Hepatocyte (in vitro differentiated cells): ENCODE measurements at regions not wholly inside any gene's neighbourhood (a gene's known extent, or its start where the extent isn't known, plus 50 kb on each side); places are given as distances from the start of the nearest gene placed in this dataset.

ENCODE experiments used
- EZH2phosphoT487 ChIP-seq: fragments of 200-600 bp; sonication (generic); IDR thresholded peaks from one replicate; pipeline ENCODE4 v1.6.1; 2018; ENCODE audit warnings: antibody characterized with exemption, mild to moderate bottlenecking, low read depth, moderate library complexity; ENCODE audit not compliant: unreplicated experiment, severe bottlenecking
- TF ChIP-seq, protein P1 (sequence below): fragments of 200-600 bp; sonication (generic); IDR thresholded peaks from 2 replicates; pipeline ENCODE4 v1.5.1; 2016; ENCODE audit warnings: antibody characterized with exemption, mild to moderate bottlenecking; ENCODE audit not compliant: poor library complexity

- TF ChIP-seq, protein P1, sequence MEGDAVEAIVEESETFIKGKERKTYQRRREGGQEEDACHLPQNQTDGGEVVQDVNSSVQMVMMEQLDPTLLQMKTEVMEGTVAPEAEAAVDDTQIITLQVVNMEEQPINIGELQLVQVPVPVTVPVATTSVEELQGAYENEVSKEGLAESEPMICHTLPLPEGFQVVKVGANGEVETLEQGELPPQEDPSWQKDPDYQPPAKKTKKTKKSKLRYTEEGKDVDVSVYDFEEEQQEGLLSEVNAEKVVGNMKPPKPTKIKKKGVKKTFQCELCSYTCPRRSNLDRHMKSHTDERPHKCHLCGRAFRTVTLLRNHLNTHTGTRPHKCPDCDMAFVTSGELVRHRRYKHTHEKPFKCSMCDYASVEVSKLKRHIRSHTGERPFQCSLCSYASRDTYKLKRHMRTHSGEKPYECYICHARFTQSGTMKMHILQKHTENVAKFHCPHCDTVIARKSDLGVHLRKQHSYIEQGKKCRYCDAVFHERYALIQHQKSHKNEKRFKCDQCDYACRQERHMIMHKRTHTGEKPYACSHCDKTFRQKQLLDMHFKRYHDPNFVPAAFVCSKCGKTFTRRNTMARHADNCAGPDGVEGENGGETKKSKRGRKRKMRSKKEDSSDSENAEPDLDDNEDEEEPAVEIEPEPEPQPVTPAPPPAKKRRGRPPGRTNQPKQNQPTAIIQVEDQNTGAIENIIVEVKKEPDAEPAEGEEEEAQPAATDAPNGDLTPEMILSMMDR: no peak
- no peak for TF ChIP-seq EZH2phosphoT487
These were observed 491.3 kb downstream of the RPS24 start for GRCh38 chr10:78524941-78525340.
